Muscle of back (tissue), 3 donors: ENCODE measurements at regions not wholly inside any gene's neighbourhood (a gene's known extent, or its start where the extent isn't known, plus 50 kb on each side); places are given as distances from the start of the nearest gene placed in this dataset.

Experiments
- DNase-seq, 3 donors: peaks; one replicate each; pipeline versions ENCODE4 v3.0.0 to v3.0.0-alpha.2; 2013

DNA sequence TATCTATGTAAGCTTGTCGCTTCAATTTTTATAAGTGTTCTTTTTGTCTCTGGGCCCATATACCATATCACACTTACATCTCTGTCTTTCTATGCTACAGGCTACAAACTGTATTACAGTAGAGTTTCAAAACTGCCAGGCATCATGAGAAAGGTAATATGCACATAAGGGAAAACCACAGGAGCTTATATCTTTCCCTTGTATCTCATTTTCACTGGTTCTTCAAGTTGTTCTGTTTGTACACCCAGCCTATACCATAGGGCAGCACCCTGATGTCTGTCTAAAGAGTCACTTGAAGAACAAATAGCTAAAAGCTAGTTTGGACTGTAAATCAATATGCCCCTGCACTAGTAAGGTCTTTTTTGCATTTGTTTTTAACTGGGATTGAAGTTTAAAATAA is 366.7 kb downstream of the FIGN start:
- no peak for DNase-seq

DNA sequence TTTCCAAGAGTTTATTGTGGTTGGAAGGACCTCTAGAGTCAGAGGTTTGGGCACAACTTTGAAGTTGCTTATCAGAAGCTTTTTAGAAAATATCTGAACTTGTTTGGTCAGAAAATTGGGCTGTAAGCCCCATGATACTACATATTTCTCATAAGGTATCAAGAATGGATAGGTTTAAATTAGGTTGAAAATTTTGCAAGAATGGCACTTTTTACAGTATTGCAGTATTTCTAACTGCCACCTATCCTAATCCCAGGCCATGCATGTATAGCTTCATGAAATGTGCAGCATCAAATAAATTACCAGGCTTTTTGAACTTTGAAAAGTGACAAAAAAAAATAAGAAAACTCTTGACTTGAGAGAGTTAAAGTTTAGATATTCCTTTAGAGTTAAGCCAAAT is 367.2 kb downstream of the FIGN start:
- DNase-seq = no peak

DNA sequence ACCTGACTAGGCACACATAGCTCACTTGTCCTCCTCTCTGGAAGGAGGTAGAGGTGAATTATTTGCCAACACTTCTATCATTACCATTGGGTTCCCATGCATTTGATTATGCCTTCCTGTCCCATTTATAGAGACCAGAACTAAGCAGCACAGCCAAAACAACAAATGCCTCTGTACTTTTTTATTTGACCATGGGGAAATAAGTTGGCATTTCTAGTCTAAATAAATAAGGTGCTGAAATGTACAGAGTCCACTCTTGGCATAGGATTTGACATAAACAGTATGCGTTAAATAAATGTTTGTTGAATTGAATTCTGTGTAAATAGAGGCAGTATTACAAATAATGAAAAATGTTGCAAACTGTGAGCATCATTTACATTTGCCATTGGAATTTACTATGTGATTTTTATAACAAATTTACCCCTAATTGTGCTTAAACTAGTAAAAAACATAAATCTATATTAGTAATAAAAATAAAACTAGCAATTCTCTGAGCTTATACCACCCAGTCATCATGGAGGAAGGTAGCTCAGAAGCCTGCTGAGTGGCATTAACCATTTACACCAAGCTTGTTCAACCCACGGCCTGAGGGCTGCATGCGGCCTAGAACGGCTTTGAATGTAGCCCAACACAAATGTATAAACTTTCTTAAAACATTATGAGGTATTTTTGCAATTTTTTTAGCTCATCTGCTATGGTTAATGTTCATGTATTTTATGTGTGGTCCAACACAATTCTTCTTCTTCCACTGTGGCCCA is 367.8 kb downstream of the FIGN start:
- DNase-seq = no peak

DNA sequence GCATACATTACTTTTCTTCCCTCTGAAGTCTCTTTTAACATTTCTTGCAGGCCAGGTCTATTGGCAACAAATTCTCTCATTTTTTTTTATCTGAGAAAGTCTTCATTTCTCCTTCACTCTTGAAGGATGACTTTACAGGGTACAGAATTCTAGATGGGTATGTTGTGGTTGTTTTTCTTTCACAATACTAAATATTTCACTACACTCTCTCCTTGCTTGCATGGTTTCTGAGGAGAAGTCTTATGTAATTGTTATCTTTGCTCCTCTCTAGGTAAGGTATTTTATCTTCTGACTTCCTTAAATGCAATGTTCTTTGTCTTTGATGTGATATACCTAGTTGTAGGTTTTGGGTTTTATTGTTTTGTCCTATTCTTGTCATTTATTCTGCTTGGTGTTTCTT is 371.1 kb downstream of the FIGN start:
- no peak for DNase-seq

DNA sequence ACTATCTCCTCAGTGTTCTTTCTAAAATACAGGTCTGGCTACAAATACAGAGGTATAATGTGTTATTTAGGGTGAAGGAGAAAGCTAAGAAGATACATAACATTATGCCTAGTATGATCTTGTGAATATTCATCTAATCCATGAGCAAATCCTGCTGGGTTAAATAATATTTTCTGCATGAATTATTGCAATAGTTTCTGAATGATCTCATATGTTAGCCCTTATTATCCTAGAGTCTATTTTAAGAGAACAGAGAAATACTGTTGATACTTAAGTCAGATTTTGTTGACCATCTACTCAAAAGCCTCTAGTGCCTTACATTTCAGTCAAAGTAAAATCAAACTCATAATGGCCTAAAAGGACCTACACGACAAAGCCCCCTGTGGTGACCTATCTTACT is 382.3 kb downstream of the FIGN start:
- DNase-seq = no peak

DNA sequence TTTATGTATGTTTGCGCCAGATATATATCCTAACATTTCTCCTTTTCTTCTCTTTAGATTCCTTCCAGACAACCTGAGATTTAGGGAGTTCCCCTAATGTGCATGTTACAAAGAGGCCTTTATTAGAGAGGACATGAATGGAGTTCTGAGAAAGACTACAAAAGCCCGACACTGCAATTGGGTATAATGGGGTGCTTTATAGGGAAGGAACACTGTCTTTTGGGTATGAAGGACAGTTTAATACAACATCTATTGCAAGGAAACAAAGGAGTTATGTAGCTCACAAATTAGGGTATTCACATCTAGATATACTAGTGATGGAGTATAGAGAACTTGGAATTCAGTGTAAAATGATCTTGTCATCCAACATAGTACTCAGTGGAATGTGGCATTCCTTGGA is 383.8 kb downstream of the FIGN start:
- DNase-seq = no peak

DNA sequence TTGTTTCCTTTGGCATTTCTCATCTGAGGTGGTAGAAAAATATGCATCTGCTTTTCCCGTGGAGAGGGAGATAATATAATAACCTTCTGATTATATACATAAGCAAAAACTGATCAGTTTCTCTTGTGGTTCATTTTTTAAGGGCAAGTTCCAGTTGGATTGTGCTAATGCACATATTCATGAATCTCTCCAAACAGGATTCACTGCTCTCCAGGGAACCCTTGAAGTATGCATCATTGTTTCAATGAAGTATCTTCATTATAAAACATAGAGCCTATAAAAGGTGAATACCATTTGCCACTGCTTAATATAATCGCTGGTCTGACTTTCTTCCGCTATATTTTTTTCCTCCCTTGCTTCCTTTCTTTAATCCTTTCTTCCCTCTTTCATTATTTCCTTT is 384.7 kb downstream of the FIGN start:
- DNase-seq = no peak

DNA sequence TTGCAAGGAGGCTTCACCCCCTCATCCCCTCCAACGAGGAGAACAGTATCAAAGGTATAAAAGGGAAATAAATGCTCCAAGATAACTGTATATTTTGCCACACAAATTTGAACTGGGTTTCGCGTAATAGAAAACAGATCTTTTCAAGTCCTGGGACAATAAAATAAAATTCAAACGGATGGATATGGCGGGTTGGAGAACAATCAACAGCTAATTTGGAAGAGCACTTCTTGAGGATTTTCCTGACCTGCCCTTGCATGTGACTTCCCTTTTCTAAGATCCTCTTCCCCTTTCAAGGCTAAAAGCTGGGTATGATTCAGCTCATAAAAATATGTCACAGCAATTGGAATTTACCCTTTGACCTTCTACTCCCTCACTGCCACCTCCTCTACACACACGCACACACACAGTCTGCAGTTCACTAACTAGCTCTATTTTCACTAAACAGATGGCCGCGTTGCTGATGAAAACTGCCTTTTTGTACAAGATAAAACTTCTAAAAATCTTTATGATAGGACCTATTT is 386.9 kb downstream of the FIGN start:
- peak; percentile 8 to 42 (median 37) for DNase-seq

DNA sequence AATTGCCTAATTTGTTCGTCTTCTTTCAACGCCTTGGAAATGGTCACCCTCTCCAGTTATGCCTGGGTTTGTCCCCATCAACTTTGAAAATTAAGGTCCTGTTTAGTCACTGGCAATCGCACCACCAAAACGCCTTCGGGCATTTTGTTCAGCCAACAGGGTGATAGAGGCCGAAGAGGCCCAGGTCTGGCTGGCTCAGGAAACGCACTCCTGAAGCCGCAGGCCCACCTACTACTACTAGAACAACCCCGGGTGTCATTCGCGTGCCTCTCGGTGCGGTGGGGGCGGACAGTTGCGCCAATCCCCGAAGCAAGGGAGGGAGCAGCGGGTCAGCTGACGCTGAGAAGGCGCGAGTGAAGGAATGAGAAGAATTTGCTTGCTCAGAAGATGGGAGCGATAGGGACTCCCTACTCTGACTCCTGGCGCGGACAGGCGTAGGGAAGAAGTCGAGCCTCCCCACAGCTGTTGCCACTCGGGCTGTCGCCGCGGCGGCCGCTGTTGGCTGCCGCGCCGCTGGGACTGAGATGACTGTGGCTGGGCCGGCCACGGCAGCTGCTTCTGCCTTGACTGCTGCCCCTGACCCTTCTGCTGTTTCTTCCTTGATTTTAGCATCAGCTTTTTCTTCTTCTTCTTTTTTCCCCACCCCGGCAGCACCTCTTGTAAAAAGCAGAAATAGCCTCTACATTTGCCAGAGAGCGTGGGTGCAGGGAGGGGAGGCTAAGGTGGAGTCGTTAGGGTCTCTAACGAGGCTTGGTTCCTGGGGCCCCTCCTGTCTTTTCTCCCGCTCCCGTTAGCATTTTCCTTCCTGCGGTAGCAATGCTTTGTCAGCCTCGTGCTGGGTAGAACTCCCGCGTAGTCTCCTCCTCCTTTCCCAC is 387.6 kb downstream of the FIGN start:
- DNase-seq = peak; percentile 57 to 80 (median 68)

DNA sequence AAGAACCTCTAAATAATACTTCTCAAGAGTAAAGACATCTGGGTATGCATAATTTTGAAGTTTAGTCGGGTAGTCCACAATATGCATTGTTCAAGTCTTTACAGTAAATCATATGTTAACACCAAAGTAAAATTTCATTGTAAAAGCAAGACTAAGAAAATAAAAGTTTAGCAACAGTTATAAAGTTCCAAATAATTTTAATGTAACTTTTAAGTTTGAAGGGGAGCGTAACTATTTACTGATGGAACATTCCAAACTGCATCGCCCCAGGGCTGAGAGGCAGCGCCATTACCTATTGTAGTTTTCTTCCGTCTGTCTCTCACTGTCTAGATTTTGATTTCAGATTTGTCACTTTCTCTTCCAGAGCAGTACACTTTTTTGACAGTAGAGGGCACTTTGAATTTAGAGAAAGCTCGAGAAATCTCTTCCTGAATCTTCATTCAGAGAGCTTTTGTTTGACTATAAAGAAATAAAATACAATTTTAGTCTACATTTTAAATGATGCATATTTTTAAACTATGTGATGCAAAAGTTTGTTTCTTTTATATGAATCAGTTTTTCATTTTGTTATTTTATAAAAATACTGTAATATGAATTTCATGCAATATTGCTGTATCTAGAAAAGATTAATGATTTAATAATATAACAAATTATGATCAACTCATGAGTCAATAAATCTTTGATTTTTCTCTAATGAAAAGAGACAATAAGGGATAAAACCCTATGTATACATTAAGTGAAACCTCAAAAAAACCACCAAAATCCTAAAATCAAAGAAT is 389.8 kb downstream of the FIGN start:
- DNase-seq = peak; percentile 55 to 68 (median 59)

DNA sequence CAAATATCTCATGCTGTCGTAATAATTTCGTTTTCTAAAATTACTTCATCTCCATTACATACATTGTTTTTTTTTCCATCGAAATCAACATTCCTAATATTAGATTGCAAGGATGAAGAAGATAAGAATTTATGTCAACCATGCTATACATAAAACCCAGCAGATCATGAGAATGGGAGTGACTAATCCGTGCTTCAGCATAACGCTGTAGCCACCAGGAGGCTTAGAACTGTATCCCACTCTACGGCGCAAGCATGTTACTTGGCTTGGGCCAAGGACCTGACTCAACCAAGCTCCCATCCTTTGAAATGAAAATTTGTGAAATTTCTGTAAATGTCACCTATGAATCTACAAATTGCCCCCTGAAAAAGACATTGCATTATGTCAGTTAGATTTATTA is 392.5 kb downstream of the FIGN start:
- DNase-seq = no peak

DNA sequence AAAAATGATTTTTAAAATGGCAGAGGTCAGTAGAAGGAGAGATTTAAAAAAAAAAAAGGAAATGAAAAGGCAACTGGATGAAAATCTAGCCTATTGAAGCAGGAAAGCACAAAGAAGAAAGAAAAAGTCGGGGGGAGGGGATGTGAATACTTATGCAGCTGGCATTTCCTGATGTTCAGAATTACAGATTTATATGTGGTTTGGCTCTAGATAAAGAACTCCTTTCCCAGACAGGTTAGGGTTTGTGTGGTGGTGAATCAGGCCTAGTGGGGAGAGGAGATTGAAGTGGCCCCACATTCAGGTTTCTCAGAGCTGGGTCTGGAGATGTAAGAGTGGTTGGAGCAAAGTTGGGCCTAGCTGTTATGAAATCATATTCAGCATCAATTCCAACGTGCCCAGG is 394.4 kb downstream of the FIGN start:
- DNase-seq = peak in 1 of 3 donors; percentile 18

DNA sequence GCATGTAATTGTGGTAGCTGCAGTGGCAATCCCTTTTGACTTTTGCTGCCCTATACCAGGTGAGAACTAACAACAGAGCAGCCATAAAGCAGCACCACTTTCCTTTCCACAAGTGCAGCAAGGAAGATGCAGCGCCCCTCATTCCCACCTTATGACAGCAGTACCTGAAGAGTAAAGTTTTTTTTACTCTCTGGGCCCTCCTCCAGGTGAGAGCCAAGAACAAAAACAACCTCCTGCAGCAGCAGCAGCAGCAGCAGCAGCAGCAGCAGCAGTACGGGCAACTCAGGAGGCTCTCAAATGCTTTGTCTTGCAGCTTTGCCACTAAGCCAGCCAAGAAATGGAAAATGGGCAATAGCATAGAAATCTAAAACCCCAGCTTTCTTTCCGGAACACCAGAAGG is 397.5 kb downstream of the FIGN start:
- no peak for DNase-seq

DNA sequence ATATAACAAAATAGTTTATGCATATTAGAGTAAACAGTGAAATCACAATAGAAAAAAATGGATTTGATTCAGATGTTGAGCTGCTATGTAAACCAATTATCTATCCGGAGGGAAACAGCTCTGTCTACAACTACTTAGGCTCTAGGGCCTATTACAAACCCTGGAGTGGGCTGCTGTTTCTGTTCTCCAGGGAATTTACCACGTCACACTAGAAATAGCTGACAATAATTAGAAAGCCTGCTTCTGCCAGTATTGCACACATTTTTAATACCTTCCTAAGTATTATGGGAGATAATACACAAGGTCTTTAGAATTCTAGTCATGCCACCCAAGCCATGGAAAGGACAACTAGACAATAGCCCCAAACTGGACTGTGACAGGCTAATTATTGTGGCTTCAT is 411.1 kb downstream of the FIGN start:
- no peak for DNase-seq

DNA sequence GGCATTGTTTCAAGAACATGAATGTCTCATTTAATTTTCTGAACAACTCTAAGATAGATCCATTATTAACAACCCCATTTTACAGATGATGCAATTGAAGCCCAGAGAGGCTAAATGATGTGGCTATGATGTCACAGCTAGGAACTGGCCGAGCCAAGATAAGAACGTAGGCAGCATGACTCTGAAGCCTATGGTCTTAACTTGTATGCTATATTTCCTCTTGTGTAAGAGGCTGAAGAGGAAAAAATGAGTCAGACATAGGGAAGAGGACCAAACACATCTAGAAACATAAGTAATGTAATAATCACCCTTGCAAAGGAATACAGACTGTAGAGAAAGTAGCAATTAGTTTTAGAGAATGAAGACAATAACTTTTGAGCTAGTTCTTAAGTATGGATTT is 416.8 kb downstream of the FIGN start:
- DNase-seq = no peak

DNA sequence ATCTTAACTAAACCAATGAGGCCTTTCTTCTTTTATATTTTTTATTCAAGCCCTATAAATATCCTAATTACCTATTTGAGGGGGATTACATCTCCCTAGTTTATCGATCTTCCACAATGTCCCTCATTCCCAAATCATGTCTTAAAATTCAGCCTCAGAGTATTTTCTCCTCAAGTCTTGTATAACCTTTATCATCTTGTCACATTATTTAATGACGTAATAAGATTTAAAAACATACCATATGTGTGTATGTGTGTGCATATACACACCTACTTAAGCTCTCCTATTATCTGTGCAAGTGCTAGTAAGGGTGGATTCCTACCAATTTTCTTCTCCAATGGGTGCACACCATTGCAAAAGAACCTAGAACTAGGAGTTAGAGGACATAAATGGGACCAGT is 421.1 kb downstream of the FIGN start:
- DNase-seq = no peak

DNA sequence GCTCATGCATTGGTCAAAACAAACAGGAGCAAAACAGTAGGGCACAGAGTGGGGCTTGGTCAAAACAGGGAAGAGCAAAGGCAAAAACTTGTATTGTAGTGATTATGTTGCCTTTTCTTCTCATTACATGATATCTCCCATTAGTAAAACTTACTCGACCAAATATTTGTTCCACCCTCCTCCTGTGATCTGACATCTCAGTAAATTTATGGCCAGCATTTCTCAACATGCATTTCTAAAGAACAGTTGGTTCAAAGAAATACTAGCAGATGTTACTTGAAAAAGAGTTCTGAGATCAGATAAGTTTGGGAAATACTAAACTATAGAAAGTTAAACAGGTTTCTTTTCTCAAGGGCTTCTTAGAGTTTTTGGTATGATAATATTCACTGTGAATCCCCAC is 423.1 kb downstream of the FIGN start:
- DNase-seq = no peak

DNA sequence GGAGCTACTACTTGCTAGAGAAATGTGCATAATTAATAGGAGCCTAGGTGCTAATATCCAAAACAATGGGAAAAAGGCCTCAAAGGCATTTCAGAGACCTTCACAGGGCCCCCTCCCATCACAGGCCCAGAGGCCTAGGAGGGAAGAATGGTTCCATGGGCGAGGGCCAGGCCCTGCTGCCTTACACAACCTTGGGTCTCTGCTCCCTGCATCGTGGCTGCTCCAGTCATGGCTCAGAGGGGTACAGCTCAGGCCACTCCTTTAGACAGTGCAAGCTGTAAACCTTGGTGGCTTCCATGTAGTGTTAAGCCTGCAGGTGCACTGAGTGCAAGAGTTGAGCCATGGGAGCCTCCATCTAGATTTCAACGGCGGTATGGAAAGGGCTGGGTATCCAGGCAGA is 429.2 kb downstream of the FIGN start:
- no peak for DNase-seq

DNA sequence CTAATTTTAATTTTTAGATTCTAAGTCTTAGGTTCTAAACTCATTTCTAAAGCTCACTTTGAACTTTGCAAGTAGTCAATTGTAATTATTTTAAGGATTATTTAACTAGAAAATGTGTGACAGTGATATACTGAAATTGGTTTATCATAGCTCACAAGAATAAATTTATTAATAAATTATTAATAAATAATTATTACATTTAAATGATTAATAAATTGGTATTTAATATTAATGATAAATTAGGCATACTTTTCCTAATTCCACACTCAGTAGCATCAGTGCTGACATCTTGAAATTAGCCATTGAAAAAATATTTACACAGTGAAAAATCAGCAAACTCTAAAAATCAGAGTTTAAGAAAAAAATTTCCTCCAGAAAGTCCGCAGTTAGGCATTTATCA is 433.7 kb downstream of the FIGN start:
- no peak for DNase-seq

DNA sequence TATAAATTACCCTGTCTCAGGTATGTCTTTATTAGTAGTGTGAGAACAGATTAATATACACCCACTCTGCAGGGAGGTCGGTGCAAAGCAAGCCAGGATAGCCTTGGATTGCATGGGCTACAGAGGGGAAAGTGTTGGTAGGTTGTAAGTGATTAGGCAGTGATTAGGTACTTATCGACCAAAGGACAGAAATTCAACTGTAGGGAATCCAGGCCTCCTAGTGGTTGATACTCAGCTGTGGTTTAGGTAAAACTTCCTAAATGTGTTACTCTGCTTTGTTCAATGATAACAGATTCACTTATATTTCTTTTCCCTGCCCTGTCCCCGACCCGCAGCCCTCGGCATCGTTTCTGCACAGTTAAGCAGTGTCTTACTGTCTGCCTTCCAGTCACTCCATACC is 444.0 kb downstream of the FIGN start:
- DNase-seq = no peak

DNA sequence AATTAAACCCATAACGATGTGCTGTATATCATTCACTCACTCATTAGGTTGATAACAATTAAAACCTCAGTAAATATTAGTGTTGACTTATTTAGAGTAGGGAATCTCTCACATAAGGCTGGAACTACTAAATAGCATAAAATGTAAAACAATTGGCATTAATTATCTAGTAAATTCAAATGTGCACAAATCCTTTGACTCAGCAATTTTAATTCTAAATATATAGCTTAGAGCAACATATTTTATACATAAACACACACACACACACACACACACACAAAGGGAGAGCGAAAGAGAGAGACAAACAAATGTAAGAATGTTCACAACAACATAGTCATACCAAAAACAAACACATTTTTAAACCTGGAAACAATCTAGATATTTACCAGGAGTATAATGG is 443.1 kb upstream of the KCNH7 start:
- DNase-seq = no peak

DNA sequence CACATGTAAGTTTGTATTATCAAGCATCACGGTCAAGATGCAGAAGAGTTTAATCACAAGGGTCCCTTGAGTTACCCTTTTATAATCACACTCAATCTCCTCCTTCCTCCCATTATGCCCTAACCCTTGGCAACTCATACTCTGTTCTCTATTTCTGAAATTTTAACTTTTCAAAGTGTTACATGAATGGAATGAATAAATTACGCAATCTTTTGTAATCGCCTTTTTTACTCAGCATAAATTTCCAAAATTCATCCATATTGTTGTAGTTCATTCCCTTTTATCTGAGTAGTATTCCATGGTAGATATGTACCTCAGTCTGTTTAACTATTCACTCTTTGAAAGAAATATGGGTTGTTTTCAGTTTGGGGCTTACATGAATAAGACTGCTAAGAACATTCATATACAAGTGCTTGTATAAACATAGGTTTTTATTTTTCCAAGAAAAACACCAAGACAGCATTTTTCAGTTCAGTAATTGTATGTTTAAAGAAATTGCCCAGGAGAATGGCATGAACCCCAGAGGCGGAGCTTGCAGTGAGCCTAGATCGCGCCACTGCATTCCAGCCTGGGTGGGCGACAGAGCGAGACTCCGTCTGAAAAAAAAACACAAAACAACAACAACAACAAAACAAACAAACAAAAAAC is 430.9 kb upstream of the KCNH7 start:
- DNase-seq = no peak
